H9 (cell line): ENCODE measurements at regions not wholly inside any gene's neighbourhood (a gene's known extent, or its start where the extent isn't known, plus 50 kb on each side); places are given as distances from the start of the nearest gene placed in this dataset.

ENCODE experiments used
- DNase-seq: peaks from one replicate; pipeline ENCODE4 v3.0.0-alpha.2; 2017
- H2AFZ ChIP-seq: one replicate; pipeline ENCODE4 v1.6.1; 2013; ENCODE audit warnings: mild to moderate bottlenecking, low read length, control low read depth, moderate library complexity
- H2AK5ac ChIP-seq: 2 replicates; pipeline ENCODE4 v1.6.1; 2013; ENCODE audit warnings: low read length, control low read depth, mixed read lengths; ENCODE audit not compliant: insufficient read length
- H2BK120ac ChIP-seq: one replicate; pipeline ENCODE4 v1.6.1; 2013; ENCODE audit warnings: low read depth, mild to moderate bottlenecking, low read length, control low read depth, inconsistent platforms; ENCODE audit not compliant: poor library complexity, severe bottlenecking
- H2BK12ac ChIP-seq: 2 replicates; pipeline ENCODE4 v1.6.1; 2013; ENCODE audit warnings: low read length, control low read depth, mixed read lengths, low read depth; ENCODE audit not compliant: insufficient read length
- H2BK15ac ChIP-seq: 2 replicates; pipeline ENCODE4 v1.6.1; 2013; ENCODE audit warnings: low read depth, low read length, control low read depth
- H2BK20ac ChIP-seq: one replicate; pipeline ENCODE4 v1.6.1; 2013; ENCODE audit warnings: low read depth, mild to moderate bottlenecking, low read length, control low read depth, inconsistent platforms; ENCODE audit not compliant: poor library complexity, severe bottlenecking
- H2BK5ac ChIP-seq: 2 replicates; pipeline ENCODE4 v1.6.1; 2013; ENCODE audit warnings: low read length, control low read depth, mixed read lengths; ENCODE audit not compliant: insufficient read length
- H3K14ac ChIP-seq: 2 replicates; pipeline ENCODE4 v1.6.1; 2013; ENCODE audit warnings: low read length, control low read depth; ENCODE audit not compliant: insufficient read depth
- H3K18ac ChIP-seq: 2 replicates; pipeline ENCODE4 v1.6.1; 2013; ENCODE audit warnings: low read depth, mild to moderate bottlenecking, mixed read lengths, low read length, control low read depth; ENCODE audit not compliant: insufficient read length
- H3K23ac ChIP-seq: 2 replicates; pipeline ENCODE4 v1.6.1; 2013; ENCODE audit warnings: low read length, control low read depth, mixed read lengths, low read depth; ENCODE audit not compliant: insufficient read length
- H3K23me2 ChIP-seq: 2 replicates; pipeline ENCODE4 v1.6.1; 2013; ENCODE audit warnings: low read depth, mild to moderate bottlenecking, mixed read lengths, low read length, control low read depth; ENCODE audit not compliant: insufficient read length, poor library complexity, severe bottlenecking
- H3K27ac ChIP-seq: 2 replicates; pipeline ENCODE4 v1.5.1; 2013; ENCODE audit warnings: low read length, control low read depth, mixed read lengths, low read depth; ENCODE audit not compliant: insufficient read length
- H3K27me3 ChIP-seq: 2 replicates; pipeline ENCODE4 v1.6.1; 2013; ENCODE audit warnings: low read length, control low read depth, inconsistent platforms; ENCODE audit not compliant: insufficient read depth
- H3K4ac ChIP-seq: 2 replicates; pipeline ENCODE4 v1.6.1; 2013; ENCODE audit warnings: low read depth, mild to moderate bottlenecking, control low read depth, inconsistent platforms, low read length, moderate library complexity
- H3K4me1 ChIP-seq: 2 replicates; pipeline ENCODE4 v1.6.1; 2013; ENCODE audit warnings: low read length, control low read depth, inconsistent platforms; ENCODE audit not compliant: insufficient read depth
- H3K4me2 ChIP-seq: 2 replicates; pipeline ENCODE4 v1.6.1; 2013; ENCODE audit warnings: low read length, control low read depth, mixed read lengths; ENCODE audit not compliant: insufficient read length, insufficient read depth
- H3K56ac ChIP-seq: 2 replicates; pipeline ENCODE4 v1.6.1; 2013; ENCODE audit warnings: low read depth, mild to moderate bottlenecking, mixed read lengths, low read length, control low read depth; ENCODE audit not compliant: insufficient read length
- H3K79me1 ChIP-seq: 2 replicates; pipeline ENCODE4 v1.6.1; 2013; ENCODE audit warnings: low read depth, mild to moderate bottlenecking, moderate library complexity, low read length, control low read depth, inconsistent platforms; ENCODE audit not compliant: insufficient read depth, poor library complexity, severe bottlenecking
- H3K79me2 ChIP-seq: 2 replicates; pipeline ENCODE4 v1.6.1; 2013; ENCODE audit warnings: low read length, control low read depth, inconsistent platforms; ENCODE audit not compliant: insufficient read depth
- H3K9ac ChIP-seq: 2 replicates; pipeline ENCODE4 v1.6.1; 2013; ENCODE audit warnings: low read length, control low read depth, mixed read lengths; ENCODE audit not compliant: insufficient read length; ENCODE audit errors: extremely low read depth
- H3K9me3 ChIP-seq: one replicate; pipeline ENCODE4 v1.6.1; 2013; ENCODE audit warnings: low read depth, low read length, inconsistent platforms; ENCODE audit not compliant: control insufficient read depth
- H3T11ph ChIP-seq: one replicate; pipeline ENCODE4 v1.6.1; 2013; ENCODE audit warnings: mild to moderate bottlenecking, low read length, control low read depth, inconsistent platforms
- H4K20me1 ChIP-seq: one replicate; pipeline ENCODE4 v1.6.1; 2013; ENCODE audit not compliant: control insufficient read depth, insufficient read length, insufficient read depth
- H4K5ac ChIP-seq: 2 replicates; pipeline ENCODE4 v1.6.1; 2013; ENCODE audit warnings: low read depth, mild to moderate bottlenecking, mixed read lengths, low read length, control low read depth; ENCODE audit not compliant: insufficient read length
- H4K8ac ChIP-seq: replicated peaks from 2 replicates; pipeline ENCODE4 v1.6.1; 2013; ENCODE audit warnings: low read length, control low read depth, mixed read lengths, low read depth; ENCODE audit not compliant: insufficient read length
- H4K91ac ChIP-seq: 2 replicates; pipeline ENCODE4 v1.6.1; 2013; ENCODE audit warnings: low read depth, mild to moderate bottlenecking, moderate library complexity, mixed read lengths, low read length, control low read depth; ENCODE audit not compliant: insufficient read length
- H3K27ac Mint-ChIP-seq, 3 experiments: 2 replicates in 2 of 3; 3 replicates in 1 of 3; pipeline ENCODE4 v1.8.0; 2020 to 2021; ENCODE audit warnings: mixed read lengths in 3 of 3, mild to moderate bottlenecking in 1 of 3, moderate library complexity in 1 of 3
- H3K27me3 Mint-ChIP-seq: 2 replicates; pipeline ENCODE4 v1.8.0; 2021; ENCODE audit warnings: low read depth, mild to moderate bottlenecking, moderate library complexity, mixed read lengths
- H3K36me3 Mint-ChIP-seq, 3 experiments: 2 replicates in 2 of 3; 3 replicates in 1 of 3; pipeline ENCODE4 v1.8.0; 2020 to 2021; ENCODE audit warnings: low read depth in 3 of 3, mixed read lengths in 3 of 3; ENCODE audit not compliant: insufficient read depth in 1 of 3
- H3K4me1 Mint-ChIP-seq, 2 experiments: 2 replicates each; pipeline ENCODE4 v1.8.0; 2020; ENCODE audit warnings: mixed read lengths in 2 of 2
- H3K4me3 Mint-ChIP-seq, 2 experiments: 2 replicates in 1 of 2; 3 replicates in 1 of 2; pipeline ENCODE4 v1.8.0; 2020 to 2021; ENCODE audit warnings: mild to moderate bottlenecking in 2 of 2, mixed read lengths in 2 of 2, moderate library complexity in 1 of 2
- H3K9me3 Mint-ChIP-seq, 2 experiments: 2 replicates in 1 of 2; 3 replicates in 1 of 2; pipeline ENCODE4 v1.8.0; 2020; ENCODE audit warnings: mild to moderate bottlenecking in 2 of 2, mixed read lengths in 2 of 2, moderate library complexity in 1 of 2
- CTCF ChIP-seq: fragments of 200-600 bp; sonication (generic); conservative IDR thresholded peaks from 3 replicates; pipeline ENCODE4 v1.8.0; 2021; ENCODE audit warnings: antibody characterized with exemption, mild to moderate bottlenecking
- WGBS: extraction: QIAGEN DNeasy Blood & Tissue Kit; methylation state at CpG from one replicate; pipeline ENCODE4 v1.1.7; 2013; ENCODE audit warnings: missing lambda C conversion rate, low lambda C conversion rate, mixed read lengths; ENCODE audit not compliant: insufficient read length; ENCODE audit errors: extremely low coverage; 5-methylcytosine and 5-hydroxymethylcytosine counted together

DNA sequence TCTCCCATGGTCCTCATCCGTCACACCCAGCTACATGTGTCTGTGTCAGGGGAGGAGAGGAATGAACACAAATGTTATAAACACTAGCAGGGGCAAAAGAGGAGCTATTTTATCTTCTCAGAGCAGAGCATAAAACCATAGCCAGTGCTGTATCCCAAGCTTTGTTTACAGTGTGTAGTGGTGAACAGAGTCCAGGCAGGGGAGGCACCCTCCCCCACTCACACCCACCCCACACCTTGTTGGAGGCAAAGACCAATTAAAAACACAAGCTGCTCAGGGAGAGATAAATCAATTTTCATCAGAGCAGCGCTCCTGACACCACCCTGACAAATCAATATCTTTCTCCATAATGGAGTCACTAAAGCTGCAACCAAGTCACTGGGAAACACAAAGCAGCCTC is 132.6 kb upstream of the CCL2 start:
- H4K20me1 ChIP-seq = no peaks in the 10 kb centered on the region
- H3K4me3 Mint-ChIP-seq = no peak overlapping the region
- no peak overlapping the region for H3T11ph ChIP-seq
- no peaks in the 10 kb centered on the region for H3K4me1 ChIP-seq
- H3K36me3 Mint-ChIP-seq = no peaks in the 10 kb centered on the region; a peak in 1 of 7 replicates
- H3K4me1 Mint-ChIP-seq = peaks cover 3 to 4% of the 10 kb centered on the region in 2 experiments; a peak in 3 of 4 replicates
- no peak overlapping the region for H2BK120ac ChIP-seq
- H3K23me2 ChIP-seq = no peaks in the 10 kb centered on the region
- no peak for DNase-seq
- no peaks in the 10 kb centered on the region for H3K9me3 Mint-ChIP-seq
- no peaks in the 10 kb centered on the region for H3K27me3 ChIP-seq
- no peaks in the 10 kb centered on the region for H3K9me3 ChIP-seq
- H3K4ac ChIP-seq = no peak overlapping the region
- H2AFZ ChIP-seq = no peak overlapping the region
- no peak overlapping the region; a peak in 1 of 7 replicates for H3K27ac Mint-ChIP-seq
- no peak overlapping the region for H3K56ac ChIP-seq
- no peak overlapping the region for H3K23ac ChIP-seq
- H2BK12ac ChIP-seq = no peak overlapping the region
- H3K79me1 ChIP-seq = no peaks in the 10 kb centered on the region
- no peak overlapping the region for H3K4me2 ChIP-seq
- no peak overlapping the region for H4K5ac ChIP-seq
- H3K79me2 ChIP-seq = no peaks in the 10 kb centered on the region
- no peak overlapping the region for H4K8ac ChIP-seq
- TF ChIP-seq CTCF = no peak
- no peak overlapping the region for H3K27ac ChIP-seq
- no peak overlapping the region for H2BK5ac ChIP-seq
- H3K9ac ChIP-seq = no peak overlapping the region
- H3K18ac ChIP-seq = no peak overlapping the region
- no peak overlapping the region for H2BK20ac ChIP-seq
- no peak overlapping the region for H4K91ac ChIP-seq
- H2BK15ac ChIP-seq = no peak overlapping the region
- H3K14ac ChIP-seq = no peak overlapping the region
- WGBS = no CpG with 5 or more reads among the region's 2 CpGs
- no peak overlapping the region for H2AK5ac ChIP-seq
- H3K27me3 Mint-ChIP-seq = peaks cover 2% of the 10 kb centered on the region; the same call in 1 of the 2 replicates
